Activated CD4-positive, alpha-beta memory T cell treated with anti-CD3 and anti-CD28 coated beads for 36 hours (primary cell): ENCODE measurements at regions not wholly inside any gene's neighbourhood (a gene's known extent, or its start where the extent isn't known, plus 50 kb on each side); places are given as distances from the start of the nearest gene placed in this dataset.

Experiments used
- CTCF ChIA-PET: fragments of 350-600 bp; sonication (Branson Sonifier 250); formaldehyde crosslinking; loops from one replicate; lab custom pipeline; 2021; ENCODE audit warnings: antibody characterized with exemption, inconsistent platforms; lab: Charles Lee
- POLR2A ChIA-PET: fragments of 350-600 bp; sonication (Branson Sonifier 250); formaldehyde crosslinking; loops from one replicate; lab custom pipeline; 2021; ENCODE audit warnings: antibody characterized with exemption; lab: Charles Lee
- DNase-seq: peaks from one replicate; pipeline ENCODE4 v3.0.0-alpha.2; 2020
- H3K27ac Mint-ChIP-seq: one replicate; pipeline ENCODE4 v1.8.0; 2021; ENCODE audit warnings: mixed read lengths
- H3K27me3 Mint-ChIP-seq: one replicate; pipeline ENCODE4 v1.8.0; 2021; ENCODE audit warnings: mixed read lengths
- H3K36me3 Mint-ChIP-seq: one replicate; pipeline ENCODE4 v1.8.0; 2021; ENCODE audit warnings: mixed read lengths
- H3K4me1 Mint-ChIP-seq: one replicate; pipeline ENCODE4 v1.8.0; 2021; ENCODE audit warnings: low read depth, mixed read lengths
- H3K4me3 Mint-ChIP-seq: one replicate; pipeline ENCODE4 v1.8.0; 2021; ENCODE audit warnings: mild to moderate bottlenecking, mixed read lengths
- H3K9me3 Mint-ChIP-seq: one replicate; pipeline ENCODE4 v1.8.0; 2021; ENCODE audit warnings: mixed read lengths
- intact Hi-C: fragments of 100-400 bp; cut with micrococcal nuclease; formaldehyde crosslinking; loops from one replicate; pipeline ENCODE4 v1.15.1; 2023

- H3K27ac Mint-ChIP-seq, result no peak overlapping the region
- peaks cover 38% of the 10 kb centered on the region for H3K9me3 Mint-ChIP-seq
- POLR2A ChIA-PET, result no interaction called here
- no peaks in the 10 kb centered on the region for H3K27me3 Mint-ChIP-seq
- CTCF ChIA-PET, result no interaction called here
- no peak for DNase-seq
- H3K4me3 Mint-ChIP-seq, result no peak overlapping the region
- no peaks in the 10 kb centered on the region for H3K36me3 Mint-ChIP-seq
- no peaks in the 10 kb centered on the region for H3K4me1 Mint-ChIP-seq
- intact Hi-C loops, result no loop called here
These were observed 498.4 kb upstream of the POM121L12 start for GRCh38 chr7:52537051-52537450.

DNA sequence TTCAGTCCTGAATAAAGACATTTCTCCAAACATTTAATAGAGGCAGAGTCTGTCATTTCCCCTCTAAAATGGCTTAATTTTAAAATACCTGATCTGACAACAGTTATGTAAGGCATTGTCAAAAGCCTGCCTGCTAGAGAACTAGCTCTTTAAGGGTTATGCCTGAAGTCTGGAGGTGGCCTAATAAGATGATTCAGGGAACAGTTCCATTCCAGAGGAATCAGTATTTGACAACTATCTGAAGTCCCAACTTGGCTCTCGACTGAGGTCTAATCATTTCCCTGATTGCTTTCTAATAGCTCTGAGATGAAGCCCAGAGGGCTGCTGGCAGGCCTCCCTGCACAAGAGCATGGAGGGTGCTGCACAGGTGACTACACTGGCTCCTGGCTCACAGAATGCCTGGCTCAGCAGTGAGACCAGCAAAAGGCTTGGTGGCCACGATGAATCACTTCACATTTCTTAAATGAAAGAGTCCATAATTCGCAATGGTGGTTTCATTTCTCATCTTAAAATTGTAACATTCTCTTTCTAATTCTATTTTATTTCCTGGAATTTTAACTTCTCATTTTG, 509.6 kb upstream of the POM121L12 start:
- CTCF ChIA-PET, result no interaction called here
- no peak for DNase-seq
- Mint-ChIP-seq H3K4me1 (no peaks in the 10 kb centered on the region), H3K27ac (no peak overlapping the region), H3K36me3 (no peaks in the 10 kb centered on the region), H3K4me3 (no peak overlapping the region), H3K9me3 (peaks cover 19% of the 10 kb centered on the region), H3K27me3 (no peaks in the 10 kb centered on the region)
- POLR2A ChIA-PET, result no interaction called here
- intact Hi-C loops, result no loop called here

DNA sequence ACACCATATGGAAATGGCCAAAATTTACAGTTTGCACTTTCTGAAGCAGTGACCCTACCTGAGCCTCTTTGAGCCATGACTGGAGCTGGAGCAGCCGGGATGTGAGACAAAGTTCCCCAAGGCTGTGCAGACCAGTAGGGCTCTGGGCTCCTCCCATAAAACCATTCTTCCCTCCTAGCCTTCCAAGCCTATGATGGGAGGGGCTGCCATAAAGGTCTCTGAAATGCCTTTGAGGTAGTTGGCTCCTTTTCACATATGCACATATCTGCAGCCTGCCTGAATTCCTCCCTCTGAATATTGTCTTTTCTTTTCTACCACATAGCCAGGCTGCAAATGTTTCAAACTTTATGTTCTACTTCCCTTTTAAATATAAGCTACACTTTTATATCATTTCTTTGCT, 516.6 kb upstream of the POM121L12 start:
- POLR2A ChIA-PET, result no interaction called here
- CTCF ChIA-PET, result no interaction called here
- no peak for DNase-seq
- Mint-ChIP-seq H3K4me3 (no peak overlapping the region), H3K9me3 (peaks cover 33% of the 10 kb centered on the region), H3K36me3 (no peaks in the 10 kb centered on the region), H3K27ac (no peak overlapping the region), H3K27me3 (no peaks in the 10 kb centered on the region), H3K4me1 (no peaks in the 10 kb centered on the region)
- intact Hi-C loops, result no loop called here

- Mint-ChIP-seq H3K9me3 (peaks cover 34% of the 10 kb centered on the region), H3K4me1 (no peaks in the 10 kb centered on the region), H3K27ac (no peak overlapping the region), H3K36me3 (no peaks in the 10 kb centered on the region), H3K4me3 (no peak overlapping the region), H3K27me3 (no peaks in the 10 kb centered on the region)
- intact Hi-C loops, result no loop called here
- ChIA-PET POLR2A (no interaction called here), CTCF (no interaction called here)
- DNase-seq, result no peak
These were observed 522.8 kb upstream of the POM121L12 start for GRCh38 chr7:52512656-52513055.

DNA sequence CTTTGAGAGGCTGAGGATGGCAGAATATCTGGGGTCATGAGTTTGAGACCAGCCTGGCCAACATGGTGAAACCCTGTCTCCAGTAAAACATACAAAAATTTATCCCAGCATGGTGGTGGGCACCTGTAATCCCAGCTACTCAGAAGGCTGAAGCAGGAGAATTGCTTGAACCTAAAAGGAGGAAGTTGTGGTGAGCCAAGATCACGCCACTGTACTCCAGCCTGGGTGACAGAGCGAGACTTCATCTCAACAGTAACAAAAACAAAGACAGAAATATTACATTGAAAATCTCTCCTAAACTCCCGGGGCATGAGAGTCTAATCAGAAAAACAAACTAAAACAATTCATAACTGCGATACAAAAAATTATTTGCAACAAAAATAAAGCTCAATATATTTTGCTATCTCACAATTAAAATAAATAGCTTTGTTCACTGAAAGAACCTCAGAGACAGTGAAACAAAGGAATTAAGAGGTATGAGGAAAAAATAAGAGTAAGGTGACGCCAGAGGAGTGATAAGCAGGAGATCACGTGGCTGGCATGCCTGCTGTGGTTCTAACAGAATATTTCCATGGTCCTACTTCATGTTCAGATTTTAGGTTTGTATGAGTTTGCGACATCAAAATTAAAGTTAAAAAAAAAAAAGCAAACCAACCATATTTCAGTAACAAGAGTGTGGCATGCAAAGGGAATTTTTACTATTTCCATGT, 527.7 kb upstream of the POM121L12 start:
- H3K27ac Mint-ChIP-seq, result no peak overlapping the region
- CTCF ChIA-PET, result no interaction called here
- no peak for DNase-seq
- no peak overlapping the region for H3K4me3 Mint-ChIP-seq
- intact Hi-C loops, result no loop called here
- no peaks in the 10 kb centered on the region for H3K27me3 Mint-ChIP-seq
- H3K9me3 Mint-ChIP-seq, result peaks cover 28% of the 10 kb centered on the region
- H3K36me3 Mint-ChIP-seq, result no peaks in the 10 kb centered on the region
- no peaks in the 10 kb centered on the region for H3K4me1 Mint-ChIP-seq
- POLR2A ChIA-PET, result no interaction called here

DNA sequence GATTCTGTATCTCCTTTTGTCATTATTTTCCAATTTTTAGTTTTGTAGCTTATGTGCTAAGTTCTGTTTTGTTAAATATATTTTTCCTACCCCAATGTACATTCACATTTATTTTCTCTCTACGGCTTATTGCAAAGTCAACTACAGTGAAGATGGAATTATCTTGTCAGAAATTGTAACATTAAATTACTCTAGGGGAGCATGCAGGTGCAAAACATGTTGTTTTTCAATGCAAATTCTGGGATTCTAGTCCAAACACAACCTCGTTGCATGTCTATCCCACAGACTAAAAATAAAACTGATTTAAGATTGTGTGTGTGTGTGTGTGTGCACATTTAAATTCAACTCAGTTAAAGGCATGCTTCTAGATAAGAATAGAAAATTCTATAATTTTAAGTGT, 529.1 kb upstream of the POM121L12 start:
- intact Hi-C loops, result no loop called here
- H3K36me3 Mint-ChIP-seq, result no peaks in the 10 kb centered on the region
- CTCF ChIA-PET, result no interaction called here
- H3K4me3 Mint-ChIP-seq, result no peak overlapping the region
- DNase-seq, result no peak
- H3K9me3 Mint-ChIP-seq, result peaks cover 19% of the 10 kb centered on the region
- no peak overlapping the region for H3K27ac Mint-ChIP-seq
- no peaks in the 10 kb centered on the region for H3K27me3 Mint-ChIP-seq
- no peaks in the 10 kb centered on the region for H3K4me1 Mint-ChIP-seq
- POLR2A ChIA-PET, result no interaction called here

GRCh38 chr7:52504561-52504960, 530.9 kb upstream of the POM121L12 start:
- POLR2A ChIA-PET, result no interaction called here
- H3K9me3 Mint-ChIP-seq, result peaks cover 18% of the 10 kb centered on the region
- intact Hi-C loops, result no loop called here
- H3K4me1 Mint-ChIP-seq, result no peaks in the 10 kb centered on the region
- CTCF ChIA-PET, result no interaction called here
- no peaks in the 10 kb centered on the region for H3K27me3 Mint-ChIP-seq
- no peak overlapping the region for H3K4me3 Mint-ChIP-seq
- H3K36me3 Mint-ChIP-seq, result no peaks in the 10 kb centered on the region
- no peak for DNase-seq
- H3K27ac Mint-ChIP-seq, result no peak overlapping the region

GRCh38 chr7:52502281-52502680, 533.2 kb upstream of the POM121L12 start:
- Mint-ChIP-seq H3K27ac (no peak overlapping the region), H3K9me3 (peaks cover 19% of the 10 kb centered on the region), H3K27me3 (no peaks in the 10 kb centered on the region), H3K36me3 (no peaks in the 10 kb centered on the region), H3K4me1 (no peaks in the 10 kb centered on the region), H3K4me3 (no peak overlapping the region)
- intact Hi-C loops, result no loop called here
- POLR2A ChIA-PET, result no interaction called here
- CTCF ChIA-PET, result no interaction called here
- no peak for DNase-seq

GRCh38 chr7:52501696-52502095, 533.7 kb upstream of the POM121L12 start:
- Mint-ChIP-seq H3K9me3 (peaks cover 15% of the 10 kb centered on the region), H3K36me3 (no peaks in the 10 kb centered on the region), H3K4me3 (no peak overlapping the region), H3K4me1 (no peaks in the 10 kb centered on the region), H3K27me3 (no peaks in the 10 kb centered on the region), H3K27ac (no peak overlapping the region)
- POLR2A ChIA-PET, result no interaction called here
- no peak for DNase-seq
- CTCF ChIA-PET, result no interaction called here
- intact Hi-C loops, result no loop called here

DNA sequence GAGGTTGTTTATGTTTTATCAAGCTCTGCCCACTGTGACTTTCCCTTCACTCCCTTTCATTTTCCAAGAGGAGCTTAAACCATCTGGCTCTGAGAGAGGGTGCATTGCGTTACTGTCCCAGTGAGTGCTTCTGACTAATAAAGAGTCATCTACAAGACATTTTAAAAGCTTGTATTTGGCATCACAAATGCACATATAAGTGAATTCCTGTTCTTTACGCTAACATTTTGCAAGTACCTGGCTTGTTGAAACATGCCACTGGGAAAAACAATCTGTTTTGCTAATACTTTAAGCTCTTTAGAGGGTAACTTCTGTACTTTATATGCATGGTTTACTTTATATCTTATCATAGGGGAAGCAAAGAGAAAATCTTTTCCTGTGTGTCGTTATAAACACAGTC, 534.6 kb upstream of the POM121L12 start:
- H3K27ac Mint-ChIP-seq, result no peak overlapping the region
- no peak for DNase-seq
- peaks cover 10% of the 10 kb centered on the region for H3K9me3 Mint-ChIP-seq
- POLR2A ChIA-PET, result no interaction called here
- H3K4me3 Mint-ChIP-seq, result no peak overlapping the region
- no peaks in the 10 kb centered on the region for H3K27me3 Mint-ChIP-seq
- intact Hi-C loops, result no loop called here
- no peaks in the 10 kb centered on the region for H3K36me3 Mint-ChIP-seq
- CTCF ChIA-PET, result no interaction called here
- H3K4me1 Mint-ChIP-seq, result no peaks in the 10 kb centered on the region

DNA sequence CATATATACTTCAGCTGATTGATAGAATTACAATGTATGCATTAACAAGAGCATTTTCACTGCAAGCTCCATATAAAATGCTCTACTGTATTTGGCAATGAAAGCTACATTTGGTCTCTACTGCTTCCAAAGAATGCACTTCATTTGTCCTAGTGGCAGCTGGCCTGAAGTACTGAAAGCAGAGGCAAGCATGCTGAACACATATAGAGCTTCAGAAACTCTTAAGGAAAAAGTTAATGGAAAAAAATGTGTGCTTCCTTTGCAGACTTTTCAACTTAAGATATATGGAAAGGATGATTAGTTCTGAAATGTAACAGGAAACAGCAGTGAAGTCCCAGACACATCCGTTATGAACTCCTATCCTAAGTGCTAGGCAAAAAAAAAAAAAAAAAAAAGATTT, 537.1 kb upstream of the POM121L12 start:
- Mint-ChIP-seq H3K4me1 (no peaks in the 10 kb centered on the region), H3K27ac (no peak overlapping the region), H3K36me3 (no peaks in the 10 kb centered on the region), H3K4me3 (no peak overlapping the region), H3K27me3 (no peaks in the 10 kb centered on the region), H3K9me3 (peaks cover 2% of the 10 kb centered on the region)
- no peak for DNase-seq
- ChIA-PET CTCF (no interaction called here), POLR2A (no interaction called here)
- intact Hi-C loops, result no loop called here

- intact Hi-C loops, result no loop called here
- DNase-seq, result no peak
- H3K27ac Mint-ChIP-seq, result no peak overlapping the region
- POLR2A ChIA-PET, result no interaction called here
- H3K9me3 Mint-ChIP-seq, result peaks cover 18% of the 10 kb centered on the region
- H3K4me3 Mint-ChIP-seq, result no peak overlapping the region
- CTCF ChIA-PET, result no interaction called here
- H3K36me3 Mint-ChIP-seq, result no peaks in the 10 kb centered on the region
- no peaks in the 10 kb centered on the region for H3K27me3 Mint-ChIP-seq
- no peaks in the 10 kb centered on the region for H3K4me1 Mint-ChIP-seq
These were observed 549.2 kb upstream of the POM121L12 start for GRCh38 chr7:52486267-52486666.

- ChIA-PET CTCF (interaction anchor here (0.7 kb wide), 1 partner anchor 42 kb away, joined by 3 read pairs; no protein-coding TSS in a partner anchor), POLR2A (no interaction called here)
- Mint-ChIP-seq H3K27me3 (no peaks in the 10 kb centered on the region), H3K27ac (no peak overlapping the region), H3K9me3 (peaks cover 18% of the 10 kb centered on the region), H3K4me1 (no peaks in the 10 kb centered on the region), H3K36me3 (no peaks in the 10 kb centered on the region), H3K4me3 (no peak overlapping the region)
- intact Hi-C loops, result no loop called here
- DNase-seq, result no peak
These were observed 553.4 kb upstream of the POM121L12 start for GRCh38 chr7:52482076-52482475.
